Activated CD4-positive, CD25-positive, alpha-beta regulatory T cell treated with anti-CD3 and anti-CD28 coated beads, Interleukin-2, amount 50 U/mL, for 72 hours (primary cell): ENCODE measurements at regions not wholly inside any gene's neighbourhood (a gene's known extent, or its start where the extent isn't known, plus 50 kb on each side); places are given as distances from the start of the nearest gene placed in this dataset.

Experiments
- DNase-seq: peaks from one replicate; pipeline ENCODE4 v3.0.0; 2021

GRCh38 chr9:119436261-119436660, 67.0 kb upstream of the BRINP1 start:
- DNase-seq = no peak

GRCh38 chr9:119435076-119435475, 65.8 kb upstream of the BRINP1 start:
- DNase-seq = no peak

GRCh38 chr9:119432428-119432827, 63.2 kb upstream of the BRINP1 start:
- no peak for DNase-seq

GRCh38 chr9:119429302-119429701, 60.1 kb upstream of the BRINP1 start:
- DNase-seq = no peak

GRCh38 chr9:119420231-119420630, 51.0 kb upstream of the BRINP1 start:
- DNase-seq = no peak
